ENCODE measurements at regions not wholly inside any gene's neighbourhood (a gene's known extent, or its start where the extent isn't known, plus 50 kb on each side); places are given as distances from the start of the nearest gene placed in this dataset.

- H3K27ac ChIP-seq (ENCODE audit: control insufficient read depth, insufficient read depth, low read length) = no peak overlapping the region
- no peaks in the 10 kb centered on the region for H3K9me1 ChIP-seq (ENCODE audit: control insufficient read depth, extremely low read depth, insufficient read depth, low read length)
- no peaks in the 10 kb centered on the region for H4K20me1 ChIP-seq (ENCODE audit: control insufficient read depth, extremely low read depth, insufficient read depth, low read length)
- dilution Hi-C loops (cut with MboI; ENCODE audit: extremely low pct_ligation_motif_present, low sequenced_read_pairs) = no loop called here
- H3K9me3 ChIP-seq (ENCODE audit: control insufficient read depth, low read depth, low read length) = no peaks in the 10 kb centered on the region
- H3K4me3 ChIP-seq (ENCODE audit: control insufficient read depth in 2 of 3, extremely low read depth in 1 of 3, insufficient read depth in 2 of 3, low read depth in 1 of 3, low read length in 3 of 3) = no peak overlapping the region
- H2AFZ ChIP-seq (ENCODE audit: control insufficient read depth, low read length) = no peak overlapping the region
- no peaks in the 10 kb centered on the region for H3K4me1 ChIP-seq (ENCODE audit: control insufficient read depth, extremely low read depth, insufficient read depth, low read length)
- H3K79me2 ChIP-seq (ENCODE audit: control insufficient read depth, insufficient read depth, low read length) = no peaks in the 10 kb centered on the region
- H3K9ac ChIP-seq (ENCODE audit: control insufficient read depth, extremely low read depth, insufficient read depth, low read length) = no peak overlapping the region
- H3K27me3 ChIP-seq (ENCODE audit: control insufficient read depth, extremely low read depth, insufficient read depth, low read length) = no peaks in the 10 kb centered on the region
- TF ChIP-seq CTCF (optimal IDR thresholded peaks at IDR 0.05 in 1 of 3, IDR thresholded peaks at IDR 0.05 in 1 of 3, conservative IDR thresholded peaks at IDR 0.05 in 1 of 3; ENCODE audit: extremely low read depth in 1 of 3, insufficient read depth in 2 of 3, low read length in 3 of 3) = no peak
- no peak for TF ChIP-seq EZH2 (IDR thresholded peaks at IDR 0.05; ENCODE audit: low read length)
- no peak overlapping the region for H3K4me2 ChIP-seq (ENCODE audit: control insufficient read depth, extremely low read depth, insufficient read depth, low read depth, low read length)
- H3K36me3 ChIP-seq (ENCODE audit: control insufficient read depth in 2 of 2, extremely low read depth in 1 of 2, insufficient read depth in 2 of 2, low read length in 2 of 2) = no peaks in the 10 kb centered on the region
- DNase-seq (ENCODE audit: low read depth, low spot score) (no peak), FAIRE-seq (no peak)
Measured at GRCh38 chr1:183726825-183727224, 73.7 kb upstream of the APOBEC4 start.

- no peaks in the 10 kb centered on the region for H3K9me1 ChIP-seq (ENCODE audit: control insufficient read depth, extremely low read depth, insufficient read depth, low read length)
- no peaks in the 10 kb centered on the region for H3K9me3 ChIP-seq (ENCODE audit: control insufficient read depth, low read depth, low read length)
- H3K9ac ChIP-seq (ENCODE audit: control insufficient read depth, extremely low read depth, insufficient read depth, low read length) = no peak overlapping the region
- TF ChIP-seq CTCF (optimal IDR thresholded peaks at IDR 0.05 in 1 of 3, IDR thresholded peaks at IDR 0.05 in 1 of 3, conservative IDR thresholded peaks at IDR 0.05 in 1 of 3; ENCODE audit: extremely low read depth in 1 of 3, insufficient read depth in 2 of 3, low read length in 3 of 3) (no peak), EZH2 (IDR thresholded peaks at IDR 0.05; ENCODE audit: low read length) (no peak)
- no peak overlapping the region for H3K27ac ChIP-seq (ENCODE audit: control insufficient read depth, insufficient read depth, low read length)
- H3K4me2 ChIP-seq (ENCODE audit: control insufficient read depth, extremely low read depth, insufficient read depth, low read depth, low read length) = no peak overlapping the region
- FAIRE-seq (no peak), DNase-seq (ENCODE audit: low read depth, low spot score) (no peak)
- no peak overlapping the region for H2AFZ ChIP-seq (ENCODE audit: control insufficient read depth, low read length)
- H3K79me2 ChIP-seq (ENCODE audit: control insufficient read depth, insufficient read depth, low read length) = no peaks in the 10 kb centered on the region
- dilution Hi-C loops (cut with MboI; ENCODE audit: extremely low pct_ligation_motif_present, low sequenced_read_pairs) = no loop called here
- no peaks in the 10 kb centered on the region for H3K36me3 ChIP-seq (ENCODE audit: control insufficient read depth in 2 of 2, extremely low read depth in 1 of 2, insufficient read depth in 2 of 2, low read length in 2 of 2)
- H3K27me3 ChIP-seq (ENCODE audit: control insufficient read depth, extremely low read depth, insufficient read depth, low read length) = no peaks in the 10 kb centered on the region
- H4K20me1 ChIP-seq (ENCODE audit: control insufficient read depth, extremely low read depth, insufficient read depth, low read length) = no peaks in the 10 kb centered on the region
- no peaks in the 10 kb centered on the region for H3K4me1 ChIP-seq (ENCODE audit: control insufficient read depth, extremely low read depth, insufficient read depth, low read length)
- no peak overlapping the region for H3K4me3 ChIP-seq (ENCODE audit: control insufficient read depth in 2 of 3, extremely low read depth in 1 of 3, insufficient read depth in 2 of 3, low read depth in 1 of 3, low read length in 3 of 3)
Measured at GRCh38 chr1:183724350-183725042, 71.4 kb upstream of the APOBEC4 start.

All from keratinocyte (primary cell).